CD4-positive, alpha-beta T cell (primary cell): ENCODE measurements at regions not wholly inside any gene's neighbourhood (a gene's known extent, or its start where the extent isn't known, plus 50 kb on each side); places are given as distances from the start of the nearest gene placed in this dataset.

Source experiments
- ATAC-seq: fragments of 200-7000 bp; cut with Tn5 transposase; one replicate; pipeline ENCODE4 v1.10.0; 2022; ENCODE audit warnings: mild to moderate bottlenecking; ENCODE audit not compliant: poor library complexity
- CTCF ChIA-PET: fragments of 350-600 bp; sonication (Branson Sonifier 250); formaldehyde crosslinking; loops from one replicate; lab custom pipeline; 2021; ENCODE audit warnings: antibody characterized with exemption, inconsistent platforms; lab: Charles Lee
- POLR2A ChIA-PET: fragments of 350-600 bp; sonication (Branson Sonifier 250); formaldehyde crosslinking; loops from one replicate; lab custom pipeline; 2021; ENCODE audit warnings: antibody characterized with exemption, inconsistent platforms; lab: Charles Lee
- DNase-seq, 14 experiments: peaks; one replicate each; pipeline ENCODE4 v3.0.0-alpha.2; 2013 to 2020; ENCODE audit warnings: mixed read lengths in 2 of 14
- H3K27ac ChIP-seq, 2 donors: one replicate each; pipeline versions ENCODE4 v1.5.1 to v1.7.0; 2013; ENCODE audit warnings: low read length in 2 of 2, low read depth in 1 of 2, mild to moderate bottlenecking in 1 of 2
- H3K27me3 ChIP-seq, 2 experiments: 1 replicate in 1 of 2; 2 replicates in 1 of 2; pipeline versions ENCODE4 v1.6.1 to v1.7.0; 2013; ENCODE audit warnings: low read length in 2 of 2, control low read depth in 1 of 2, mild to moderate bottlenecking in 1 of 2, moderate library complexity in 1 of 2; ENCODE audit not compliant: insufficient read depth in 2 of 2, control insufficient read depth in 1 of 2
- H3K36me3 ChIP-seq: one replicate; pipeline ENCODE4 v1.6.1; 2013; ENCODE audit warnings: low read length, control low read depth; ENCODE audit not compliant: insufficient read depth
- H3K4me1 ChIP-seq: one replicate; pipeline ENCODE4 v1.6.1; 2013; ENCODE audit warnings: low read length, control low read depth; ENCODE audit not compliant: insufficient read depth
- H3K4me3 ChIP-seq: one replicate; pipeline ENCODE4 v1.5.1; 2013; ENCODE audit warnings: mild to moderate bottlenecking, low read length, moderate library complexity
- H3K9me3 ChIP-seq, 2 experiments: 1 replicate in 1 of 2; 2 replicates in 1 of 2; pipeline versions ENCODE4 v1.6.1 to v1.7.0; 2013; ENCODE audit warnings: low read length in 2 of 2, mild to moderate bottlenecking in 2 of 2, control low read depth in 1 of 2, moderate library complexity in 1 of 2; ENCODE audit not compliant: control insufficient read depth in 1 of 2, insufficient read depth in 1 of 2
- H3K27ac Mint-ChIP-seq: one replicate; pipeline ENCODE4 v1.8.0; 2020; ENCODE audit warnings: mixed read lengths
- H3K27me3 Mint-ChIP-seq: one replicate; pipeline ENCODE4 v1.8.0; 2021; ENCODE audit warnings: mixed read lengths
- H3K36me3 Mint-ChIP-seq: one replicate; pipeline ENCODE4 v1.8.0; 2021; ENCODE audit warnings: low read depth, mixed read lengths
- H3K4me1 Mint-ChIP-seq: one replicate; pipeline ENCODE4 v1.8.0; 2021; ENCODE audit warnings: low read depth, mixed read lengths
- H3K4me3 Mint-ChIP-seq: one replicate; pipeline ENCODE4 v1.8.0; 2020; ENCODE audit warnings: mild to moderate bottlenecking, mixed read lengths
- H3K9me3 Mint-ChIP-seq: one replicate; pipeline ENCODE4 v1.8.0; 2020; ENCODE audit warnings: mixed read lengths
- CTCF ChIP-seq: fragments of 200-600 bp; IDR thresholded peaks from one replicate; pipeline ENCODE4 v1.8.0; 2022; ENCODE audit warnings: antibody characterized with exemption, mild to moderate bottlenecking
- intact Hi-C, 2 experiments: fragments of 100-400 bp; cut with DNase I in 1 of 2; cut with micrococcal nuclease in 1 of 2; formaldehyde crosslinking; loops; one replicate each; pipeline versions ENCODE4 v1.15.1 to v1.9.0; 2023 to 2025; cut with DNase I, micrococcal nuclease

GRCh38 chr12:43028826-43029225 lies 439.3 kb upstream of the PRICKLE1 start:
- Histone ChIP-seq H3K27me3 (no peaks in the 10 kb centered on the region), H3K9me3 (no peaks in the 10 kb centered on the region), H3K4me3 (no peak overlapping the region), H3K27ac (no peak overlapping the region), H3K36me3 (no peaks in the 10 kb centered on the region), H3K4me1 (no peaks in the 10 kb centered on the region)
- Mint-ChIP-seq H3K36me3 (no peaks in the 10 kb centered on the region), H3K9me3 (peaks cover 4% of the 10 kb centered on the region), H3K27ac (no peak overlapping the region), H3K4me1 (no peaks in the 10 kb centered on the region), H3K27me3 (no peaks in the 10 kb centered on the region), H3K4me3 (no peak overlapping the region)
- no peak for TF ChIP-seq CTCF
- ChIA-PET CTCF (no interaction called here), POLR2A (no interaction called here)
- DNase-seq: no peak
- intact Hi-C loops: no loop called here
- ATAC-seq: no peak

GRCh38 chr12:43022838-43023237 lies 433.3 kb upstream of the PRICKLE1 start:
- Histone ChIP-seq H3K27me3 (no peaks in the 10 kb centered on the region), H3K27ac (no peak overlapping the region), H3K4me3 (no peak overlapping the region), H3K4me1 (no peaks in the 10 kb centered on the region), H3K9me3 (peaks cover 0 to 4% of the 10 kb centered on the region in 2 experiments), H3K36me3 (no peaks in the 10 kb centered on the region)
- ChIA-PET CTCF (no interaction called here), POLR2A (no interaction called here)
- Mint-ChIP-seq H3K9me3 (no peaks in the 10 kb centered on the region), H3K4me3 (no peak overlapping the region), H3K27ac (no peak overlapping the region), H3K27me3 (no peaks in the 10 kb centered on the region), H3K4me1 (no peaks in the 10 kb centered on the region), H3K36me3 (no peaks in the 10 kb centered on the region)
- TF ChIP-seq CTCF: no peak
- ATAC-seq (no peak), DNase-seq (no peak)
- intact Hi-C loops: no loop called here

GRCh38 chr12:43015090-43015737 lies 425.7 kb upstream of the PRICKLE1 start:
- Histone ChIP-seq H3K27me3 (no peaks in the 10 kb centered on the region), H3K4me3 (no peak overlapping the region), H3K9me3 (peaks cover 0 to 4% of the 10 kb centered on the region in 2 experiments), H3K27ac (no peak overlapping the region), H3K4me1 (no peaks in the 10 kb centered on the region), H3K36me3 (no peaks in the 10 kb centered on the region)
- Mint-ChIP-seq H3K27me3 (no peaks in the 10 kb centered on the region), H3K27ac (no peak overlapping the region), H3K4me3 (no peak overlapping the region), H3K9me3 (peaks cover 4% of the 10 kb centered on the region), H3K4me1 (no peaks in the 10 kb centered on the region), H3K36me3 (no peaks in the 10 kb centered on the region)
- POLR2A ChIA-PET: no interaction called here
- ATAC-seq: no peak
- no peak for TF ChIP-seq CTCF
- intact Hi-C loops: no loop called here
- CTCF ChIA-PET: no interaction called here
- no peak for DNase-seq
